ENCODE measurements at regions not wholly inside any gene's neighbourhood (a gene's known extent, or its start where the extent isn't known, plus 50 kb on each side); places are given as distances from the start of the nearest gene placed in this dataset.

DNA sequence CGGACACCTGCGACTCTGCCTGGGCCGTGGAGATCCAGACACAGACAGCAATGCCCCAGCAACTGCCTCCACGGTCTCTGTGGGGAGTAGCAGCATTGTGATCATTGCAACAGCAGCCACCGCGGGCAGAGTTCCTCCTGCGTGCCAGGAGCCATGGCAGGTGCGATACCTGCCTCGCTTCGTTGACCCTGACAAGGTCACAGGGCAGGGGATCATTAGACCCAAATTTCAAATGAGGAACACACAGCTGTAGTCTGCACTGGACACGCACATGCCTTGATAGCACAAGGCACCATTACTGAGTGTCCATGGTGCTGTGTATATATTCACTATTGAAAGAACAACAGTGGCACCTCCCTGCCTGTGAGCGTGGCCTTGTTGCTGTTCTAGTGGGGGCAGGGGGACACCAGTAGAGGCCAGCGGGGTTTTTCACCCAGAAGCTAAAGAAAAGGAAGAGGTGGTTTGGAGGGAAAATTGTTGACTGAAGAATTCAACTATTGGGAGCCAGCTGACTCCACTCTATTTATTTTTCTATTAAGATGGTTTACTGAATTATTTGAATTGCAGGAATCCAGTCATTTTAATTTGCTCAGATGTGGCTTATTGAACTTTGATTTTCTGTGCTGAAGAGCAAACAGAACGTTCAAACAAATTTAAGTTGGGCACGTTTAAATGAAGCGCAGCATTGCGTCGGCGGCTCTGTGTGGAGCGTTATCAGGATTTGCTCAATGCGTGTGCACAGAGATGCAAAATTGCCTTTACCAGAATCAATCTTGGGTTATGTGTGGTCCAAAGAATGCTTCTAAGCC lies 60.2 kb upstream of the RPS6KA2 start:
- Histone ChIP-seq H3K9me3 (no peaks in the 10 kb centered on the region), H3K27ac (no peak overlapping the region), H3K4me1 (no peaks in the 10 kb centered on the region), H3K36me3 (no peaks in the 10 kb centered on the region), H3K27me3 (peaks cover 0 to 3% of the 10 kb centered on the region in 2 donors), H3K4me3 (no peak overlapping the region)
- no peak for DNase-seq
- TF ChIP-seq, protein P1, sequence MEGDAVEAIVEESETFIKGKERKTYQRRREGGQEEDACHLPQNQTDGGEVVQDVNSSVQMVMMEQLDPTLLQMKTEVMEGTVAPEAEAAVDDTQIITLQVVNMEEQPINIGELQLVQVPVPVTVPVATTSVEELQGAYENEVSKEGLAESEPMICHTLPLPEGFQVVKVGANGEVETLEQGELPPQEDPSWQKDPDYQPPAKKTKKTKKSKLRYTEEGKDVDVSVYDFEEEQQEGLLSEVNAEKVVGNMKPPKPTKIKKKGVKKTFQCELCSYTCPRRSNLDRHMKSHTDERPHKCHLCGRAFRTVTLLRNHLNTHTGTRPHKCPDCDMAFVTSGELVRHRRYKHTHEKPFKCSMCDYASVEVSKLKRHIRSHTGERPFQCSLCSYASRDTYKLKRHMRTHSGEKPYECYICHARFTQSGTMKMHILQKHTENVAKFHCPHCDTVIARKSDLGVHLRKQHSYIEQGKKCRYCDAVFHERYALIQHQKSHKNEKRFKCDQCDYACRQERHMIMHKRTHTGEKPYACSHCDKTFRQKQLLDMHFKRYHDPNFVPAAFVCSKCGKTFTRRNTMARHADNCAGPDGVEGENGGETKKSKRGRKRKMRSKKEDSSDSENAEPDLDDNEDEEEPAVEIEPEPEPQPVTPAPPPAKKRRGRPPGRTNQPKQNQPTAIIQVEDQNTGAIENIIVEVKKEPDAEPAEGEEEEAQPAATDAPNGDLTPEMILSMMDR (IDR thresholded peaks at IDR 0.05): no peak
- intact Hi-C loops (cut with DNase I; ENCODE audit: low total_unique reads): no loop called here

DNA sequence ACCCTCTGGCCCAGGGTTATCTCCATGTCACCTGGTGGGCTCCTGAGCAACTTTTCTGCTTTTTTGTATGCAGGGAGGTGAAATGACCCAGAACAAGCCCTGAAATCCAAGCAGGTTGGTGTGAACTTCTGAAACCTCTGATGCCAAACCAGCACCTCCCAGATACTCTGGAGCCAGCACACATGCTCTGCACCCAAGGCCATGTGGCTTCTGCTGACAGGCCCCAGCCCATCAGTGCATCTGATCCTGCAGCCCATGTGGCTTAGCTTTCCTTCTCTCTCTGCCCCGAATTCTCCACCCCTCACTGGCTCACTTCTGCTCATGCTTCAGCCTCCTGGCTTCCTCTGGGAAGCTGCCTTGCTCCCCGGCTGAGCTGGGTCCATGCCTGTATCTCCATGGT lies 59.3 kb upstream of the RPS6KA2 start:
- H3K36me3 ChIP-seq: no peaks in the 10 kb centered on the region
- no peak overlapping the region for H3K27ac ChIP-seq
- no peak overlapping the region for H3K4me3 ChIP-seq
- intact Hi-C loops (cut with DNase I; ENCODE audit: low total_unique reads): no loop called here
- H3K9me3 ChIP-seq: no peaks in the 10 kb centered on the region
- H3K4me1 ChIP-seq: no peaks in the 10 kb centered on the region
- no peak for DNase-seq
- TF ChIP-seq, protein P1 (IDR thresholded peaks at IDR 0.05): no peak
- peaks cover 0 to 3% of the 10 kb centered on the region in 2 donors for H3K27me3 ChIP-seq

DNA sequence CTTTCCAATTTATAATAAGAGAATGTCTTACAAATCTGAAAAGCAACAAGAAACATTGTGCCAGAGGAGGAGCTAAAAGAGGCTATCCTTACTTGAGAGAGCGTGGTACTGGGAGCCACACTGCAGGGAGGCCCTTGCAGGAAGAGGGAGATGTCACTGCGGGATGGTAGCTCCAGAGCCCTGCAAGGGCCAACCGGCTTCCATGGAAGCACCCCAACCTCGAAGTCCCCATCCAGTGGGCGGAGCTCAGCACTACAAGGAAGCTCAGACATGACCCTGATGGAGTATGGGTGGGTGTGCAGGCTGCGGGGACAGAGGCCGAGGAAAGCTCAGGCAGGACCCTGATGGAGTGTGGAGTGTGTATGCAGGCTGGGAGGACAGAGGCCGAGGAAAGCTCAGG lies 57.8 kb upstream of the RPS6KA2 start:
- Histone ChIP-seq H3K27ac (no peak overlapping the region), H3K9me3 (no peaks in the 10 kb centered on the region), H3K4me1 (no peaks in the 10 kb centered on the region), H3K36me3 (no peaks in the 10 kb centered on the region), H3K27me3 (peaks cover 0 to 3% of the 10 kb centered on the region in 2 donors), H3K4me3 (no peak overlapping the region)
- TF ChIP-seq, protein P1 (IDR thresholded peaks at IDR 0.05): no peak
- no peak for DNase-seq
- intact Hi-C loops (cut with DNase I; ENCODE audit: low total_unique reads): no loop called here

DNA sequence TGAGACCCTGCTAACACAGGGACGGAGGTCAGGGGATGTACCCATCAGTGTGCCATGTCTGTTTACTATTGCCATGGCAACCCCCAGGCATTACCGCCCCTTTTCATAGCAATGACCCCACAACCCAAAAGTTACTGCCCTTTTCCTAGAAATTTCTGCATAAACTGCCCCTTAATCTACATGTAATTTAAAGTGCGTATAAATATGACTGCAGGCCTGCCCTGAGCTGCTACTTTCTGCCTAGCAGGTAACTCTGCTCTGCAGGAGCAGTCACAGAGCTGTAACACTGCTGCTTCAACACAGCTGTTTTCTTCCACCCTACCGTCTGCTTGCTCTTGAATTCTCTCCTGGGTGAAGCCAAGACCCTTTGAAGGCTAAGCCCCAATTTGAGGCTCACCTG lies 57.1 kb upstream of the RPS6KA2 start:
- Histone ChIP-seq H3K9me3 (no peaks in the 10 kb centered on the region), H3K4me1 (no peaks in the 10 kb centered on the region), H3K27ac (no peak overlapping the region), H3K4me3 (no peak overlapping the region), H3K27me3 (peaks cover 0 to 3% of the 10 kb centered on the region in 2 donors), H3K36me3 (no peaks in the 10 kb centered on the region)
- intact Hi-C loops (cut with DNase I; ENCODE audit: low total_unique reads): no loop called here
- TF ChIP-seq, protein P1 (IDR thresholded peaks at IDR 0.05): no peak
- DNase-seq: no peak

DNA sequence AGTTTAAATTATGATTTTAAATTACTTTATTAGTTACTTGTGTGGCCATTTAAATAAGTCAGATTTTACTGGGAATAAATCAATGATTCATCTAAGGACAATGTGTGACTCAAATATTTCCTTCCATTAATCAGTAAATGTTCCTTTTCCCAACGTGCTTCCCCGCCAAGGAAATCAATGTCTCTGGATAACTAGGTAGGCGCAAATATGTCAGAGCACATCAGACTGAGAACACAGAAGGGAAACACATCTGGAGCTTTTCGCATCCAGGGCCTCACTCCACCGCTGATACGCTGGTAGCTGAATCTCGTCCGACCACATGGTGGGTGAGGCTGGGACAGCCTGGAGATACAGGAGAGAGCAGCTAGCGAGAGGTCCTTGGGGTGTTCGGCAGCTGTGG lies 56.4 kb upstream of the RPS6KA2 start:
- TF ChIP-seq, protein P1 (IDR thresholded peaks at IDR 0.05): no peak
- H3K27ac ChIP-seq: no peak overlapping the region
- H3K27me3 ChIP-seq: peaks cover 0 to 3% of the 10 kb centered on the region in 2 donors
- H3K9me3 ChIP-seq: no peaks in the 10 kb centered on the region
- H3K36me3 ChIP-seq: no peaks in the 10 kb centered on the region
- intact Hi-C loops (cut with DNase I; ENCODE audit: low total_unique reads): no loop called here
- H3K4me1 ChIP-seq: no peaks in the 10 kb centered on the region
- DNase-seq: no peak
- no peak overlapping the region for H3K4me3 ChIP-seq
